H1 (cell line): ENCODE measurements at regions not wholly inside any gene's neighbourhood (a gene's known extent, or its start where the extent isn't known, plus 50 kb on each side); places are given as distances from the start of the nearest gene placed in this dataset.

ENCODE experiments used
- ATF3 ChIP-seq: IDR thresholded peaks from 2 replicates; pipeline ENCODE4 v1.6.1; 2011; ENCODE audit warnings: low read depth, mild to moderate bottlenecking, low read length; ENCODE audit not compliant: insufficient read depth
- CBX5 ChIP-seq: fragments of 300-800, 300-1000 bp; sonication (generic); IDR thresholded peaks from 2 replicates; pipeline ENCODE4 v1.7.1; 2016; ENCODE audit warnings: antibody characterized with exemption, low read length, low read depth
- JUND ChIP-seq: IDR thresholded peaks from 2 replicates; pipeline ENCODE4 v1.6.1; 2011; ENCODE audit warnings: mild to moderate bottlenecking, improper control_type of control experiment, low read length
- TAF7 ChIP-seq: optimal IDR thresholded peaks from 2 replicates; pipeline ENCODE3; 2011; ENCODE audit warnings: low read depth, mild to moderate bottlenecking, inconsistent platforms, low read length, moderate library complexity, borderline replicate concordance
- YY1 ChIP-seq: IDR thresholded peaks from 2 replicates; pipeline ENCODE4 v1.6.1; 2011; ENCODE audit warnings: low read depth, mild to moderate bottlenecking, low read length

DNA sequence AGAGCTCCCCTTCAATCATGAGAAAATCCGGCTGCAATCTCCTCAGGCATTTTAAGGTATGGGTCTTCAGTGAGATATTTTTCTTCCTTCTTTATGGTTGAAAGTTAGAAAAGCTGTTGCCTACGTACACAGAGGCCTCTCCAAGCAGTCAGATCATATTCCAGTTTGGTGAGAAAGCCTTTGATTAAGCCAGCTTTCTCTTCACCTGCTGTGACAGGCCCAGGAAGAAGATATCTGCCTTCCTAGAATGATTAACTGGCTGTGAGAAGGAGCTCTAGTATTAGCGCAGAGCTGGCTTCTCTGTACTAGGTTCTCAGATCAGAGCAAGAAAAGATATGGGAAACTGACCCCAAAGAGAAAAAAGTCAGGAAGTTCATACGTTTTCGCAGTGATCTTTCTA, 585.0 kb upstream of the CHAC2 start (continued):
- TF ChIP-seq CBX5 (no peak), YY1 (no peak), ATF3 (no peak), TAF7 (no peak), JUND (no peak)
- TF ChIP-seq, all 59 proteins: peak for 0
